C4-2B (cell line): ENCODE measurements at regions not wholly inside any gene's neighbourhood (a gene's known extent, or its start where the extent isn't known, plus 50 kb on each side); places are given as distances from the start of the nearest gene placed in this dataset.
"Not testable (repeated sequence)": the region's sequence is repeated elsewhere in the genome, so short reads cannot be mapped to it uniquely, and the experiment has no call there.

Experiments
- H3K27ac ChIP-seq: fragments of 450-650 bp; 2 replicates; pipeline ENCODE4 v1.5.1; 2017
- ZFX ChIP-seq: fragments of 450-650 bp; IDR thresholded peaks from 2 replicates; pipeline ENCODE4 v1.6.1; 2017
- TF ChIP-seq, protein P1 (sequence below): fragments of 450-650 bp; conservative IDR thresholded peaks from 2 replicates; pipeline ENCODE4 v1.5.1; 2017; ENCODE audit warnings: mild to moderate bottlenecking

DNA sequence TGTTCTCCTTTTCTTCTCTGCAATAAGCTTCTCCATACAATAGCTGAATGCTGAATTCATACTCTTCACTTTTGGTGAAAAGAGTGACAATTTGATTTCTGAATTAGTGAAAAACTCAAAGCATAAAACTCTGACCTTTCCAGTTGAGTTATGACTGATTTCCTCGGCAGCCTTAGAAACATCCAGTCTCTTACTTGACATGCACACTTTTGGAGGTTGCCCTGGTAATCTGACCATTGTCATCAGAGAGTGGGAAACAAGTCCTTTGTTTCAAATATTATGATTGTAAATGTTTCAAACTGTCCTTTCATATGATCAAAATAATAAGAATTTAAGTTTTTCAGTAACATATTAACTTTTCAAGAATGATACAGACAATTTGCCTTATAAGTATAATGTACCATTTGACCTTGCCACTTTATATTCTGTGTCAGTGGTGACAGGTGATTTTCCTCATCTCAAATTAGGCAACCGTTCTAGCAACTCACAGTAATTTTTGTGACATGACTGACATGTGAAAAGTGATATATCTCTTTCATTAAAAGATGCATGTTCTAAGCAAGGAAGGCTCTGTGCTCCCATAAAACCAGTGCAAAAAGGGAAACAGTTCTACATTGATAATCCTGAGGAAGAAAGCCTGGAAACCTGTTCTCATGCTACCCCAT is 507.6 kb upstream of the ROBO2 start:
- H3K27ac ChIP-seq, result no peak overlapping the region
- TF ChIP-seq ZFX, result no peak
- TF ChIP-seq, protein P1, sequence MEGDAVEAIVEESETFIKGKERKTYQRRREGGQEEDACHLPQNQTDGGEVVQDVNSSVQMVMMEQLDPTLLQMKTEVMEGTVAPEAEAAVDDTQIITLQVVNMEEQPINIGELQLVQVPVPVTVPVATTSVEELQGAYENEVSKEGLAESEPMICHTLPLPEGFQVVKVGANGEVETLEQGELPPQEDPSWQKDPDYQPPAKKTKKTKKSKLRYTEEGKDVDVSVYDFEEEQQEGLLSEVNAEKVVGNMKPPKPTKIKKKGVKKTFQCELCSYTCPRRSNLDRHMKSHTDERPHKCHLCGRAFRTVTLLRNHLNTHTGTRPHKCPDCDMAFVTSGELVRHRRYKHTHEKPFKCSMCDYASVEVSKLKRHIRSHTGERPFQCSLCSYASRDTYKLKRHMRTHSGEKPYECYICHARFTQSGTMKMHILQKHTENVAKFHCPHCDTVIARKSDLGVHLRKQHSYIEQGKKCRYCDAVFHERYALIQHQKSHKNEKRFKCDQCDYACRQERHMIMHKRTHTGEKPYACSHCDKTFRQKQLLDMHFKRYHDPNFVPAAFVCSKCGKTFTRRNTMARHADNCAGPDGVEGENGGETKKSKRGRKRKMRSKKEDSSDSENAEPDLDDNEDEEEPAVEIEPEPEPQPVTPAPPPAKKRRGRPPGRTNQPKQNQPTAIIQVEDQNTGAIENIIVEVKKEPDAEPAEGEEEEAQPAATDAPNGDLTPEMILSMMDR, result no peak

DNA sequence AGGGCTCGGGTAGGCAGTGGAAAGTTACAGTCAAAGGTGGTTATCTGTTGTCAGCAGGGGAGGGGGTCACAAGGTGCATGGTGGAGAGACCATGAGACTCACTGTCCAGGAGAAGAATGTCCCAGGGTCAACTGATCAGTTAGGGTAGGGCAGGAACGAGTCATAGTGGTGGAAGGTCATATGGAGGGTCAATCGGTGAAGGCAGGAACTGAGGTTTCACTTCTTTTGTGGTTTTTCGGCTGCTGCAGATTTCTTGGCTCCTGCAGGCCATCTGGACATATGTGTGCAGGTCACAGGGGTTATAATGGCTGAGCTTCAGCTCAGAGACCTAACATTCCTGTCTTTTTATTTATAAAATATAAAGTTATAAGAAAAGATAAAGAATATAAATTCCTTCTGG is 506.2 kb upstream of the ROBO2 start:
- not testable (repeated sequence) for H3K27ac ChIP-seq

DNA sequence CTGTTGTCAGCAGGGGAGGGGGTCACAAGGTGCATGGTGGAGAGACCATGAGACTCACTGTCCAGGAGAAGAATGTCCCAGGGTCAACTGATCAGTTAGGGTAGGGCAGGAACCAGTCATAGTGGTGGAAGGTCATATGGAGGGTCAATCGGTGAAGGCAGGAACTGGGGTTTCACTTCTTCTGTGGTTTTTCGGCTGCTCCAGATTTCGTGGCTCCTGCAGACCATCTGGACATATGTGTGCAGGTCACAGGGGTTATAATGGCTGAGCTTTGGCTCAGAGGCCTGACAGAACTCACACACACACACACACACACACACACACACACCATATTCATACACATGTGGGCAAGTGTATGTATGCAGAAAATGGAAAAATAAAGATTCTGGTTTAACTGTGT is 502.0 kb upstream of the ROBO2 start:
- H3K27ac ChIP-seq, result not testable (repeated sequence)

DNA sequence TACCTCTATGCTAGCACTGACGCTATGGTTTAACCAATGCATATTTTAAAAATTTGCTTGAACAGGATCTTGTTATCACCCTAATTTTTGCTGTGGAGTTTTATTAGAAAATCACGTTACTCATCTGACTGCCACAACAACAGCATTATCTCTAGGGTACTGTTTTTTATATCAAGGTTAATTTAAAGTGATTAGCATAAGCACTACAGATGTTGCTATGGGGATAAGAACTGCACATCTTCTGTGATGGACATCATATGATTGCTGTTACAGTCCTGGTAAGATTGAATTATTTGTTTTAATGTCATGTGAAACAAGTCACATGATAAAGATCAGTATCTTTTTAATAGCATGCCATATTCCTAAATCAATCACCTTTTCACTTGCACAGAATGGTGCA is 492.2 kb upstream of the ROBO2 start:
- TF ChIP-seq ZFX, result no peak
- TF ChIP-seq, protein P1, result no peak

DNA sequence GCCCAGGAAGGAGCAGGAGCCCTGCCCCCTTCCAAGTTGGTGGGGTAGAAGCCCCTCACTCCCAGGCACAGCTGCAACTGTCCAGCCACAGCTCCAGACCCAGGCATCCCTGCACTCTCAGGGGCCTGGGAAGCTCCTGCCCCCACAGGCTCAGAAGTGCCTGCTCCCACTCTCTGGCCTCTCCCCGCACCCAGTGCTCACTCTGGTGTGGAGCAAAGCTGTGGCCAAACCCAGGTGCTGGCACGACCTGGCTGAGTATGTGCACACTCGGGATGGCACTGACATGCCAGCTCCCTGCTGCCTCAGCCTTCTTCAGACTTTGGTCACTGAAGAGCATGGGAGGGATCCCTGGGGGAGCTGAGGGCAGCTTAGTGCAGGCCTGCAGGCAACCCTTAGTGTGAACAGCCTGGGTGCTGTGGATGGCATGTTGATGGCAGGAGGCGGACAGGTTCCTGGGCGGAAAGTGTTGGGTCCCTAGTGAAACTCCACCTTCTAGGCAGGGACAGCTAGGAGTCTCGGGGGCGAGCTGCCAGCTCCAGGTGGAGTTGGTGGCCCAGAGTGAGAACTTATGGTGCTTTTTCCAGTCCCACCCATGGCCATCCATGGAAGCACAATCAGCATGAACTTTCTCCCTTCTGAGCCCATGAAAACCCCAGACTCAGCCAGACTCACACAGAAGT is 489.2 kb upstream of the ROBO2 start:
- H3K27ac ChIP-seq, result no peak overlapping the region
- TF ChIP-seq, protein P1, result no peak
- no peak for TF ChIP-seq ZFX

More for the DNA sequence above, 492.2 kb upstream of the ROBO2 start:
- H3K27ac ChIP-seq, result no peak overlapping the region

DNA sequence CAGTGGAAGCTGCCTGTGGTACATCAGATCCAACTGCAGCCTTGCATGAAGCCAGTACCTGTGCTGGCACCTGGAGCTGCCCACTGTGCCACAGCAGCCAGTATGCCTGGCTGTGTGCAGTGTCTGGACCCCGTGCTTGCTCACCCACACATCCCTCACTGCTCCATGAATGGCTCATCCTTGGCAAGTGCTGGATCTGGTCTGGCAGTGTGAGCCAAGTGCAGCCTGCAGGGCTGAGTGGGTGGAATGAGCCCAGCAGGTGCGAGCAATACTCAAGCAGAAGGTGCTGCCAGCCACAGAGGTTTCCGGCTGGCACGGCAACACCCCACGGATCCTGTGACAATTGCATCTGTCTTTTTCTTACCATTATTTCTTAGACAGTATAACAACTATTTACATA is 488.2 kb upstream of the ROBO2 start:
- TF ChIP-seq ZFX, result no peak
- TF ChIP-seq, protein P1, result no peak
- H3K27ac ChIP-seq, result no peak overlapping the region

DNA sequence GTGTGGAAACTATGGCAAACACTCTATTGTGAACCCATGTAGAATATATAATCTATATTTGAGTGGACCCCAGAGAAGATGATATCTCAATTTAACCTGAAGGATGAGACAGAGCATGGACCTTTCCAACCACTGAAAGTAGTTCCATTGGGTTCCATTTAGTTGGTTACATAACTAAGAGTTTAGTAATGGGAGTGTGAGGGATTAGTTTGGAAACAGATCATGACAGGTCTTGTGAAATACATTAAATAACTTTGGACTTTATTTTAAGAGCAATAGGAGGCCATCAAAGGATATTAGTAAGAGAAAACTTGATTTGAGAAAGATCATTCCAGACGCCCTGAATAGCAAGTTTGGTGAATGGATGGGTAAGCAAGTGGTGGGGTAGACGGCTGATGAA is 487.2 kb upstream of the ROBO2 start:
- no peak for TF ChIP-seq ZFX
- TF ChIP-seq, protein P1, result no peak
- H3K27ac ChIP-seq, result no peak overlapping the region

DNA sequence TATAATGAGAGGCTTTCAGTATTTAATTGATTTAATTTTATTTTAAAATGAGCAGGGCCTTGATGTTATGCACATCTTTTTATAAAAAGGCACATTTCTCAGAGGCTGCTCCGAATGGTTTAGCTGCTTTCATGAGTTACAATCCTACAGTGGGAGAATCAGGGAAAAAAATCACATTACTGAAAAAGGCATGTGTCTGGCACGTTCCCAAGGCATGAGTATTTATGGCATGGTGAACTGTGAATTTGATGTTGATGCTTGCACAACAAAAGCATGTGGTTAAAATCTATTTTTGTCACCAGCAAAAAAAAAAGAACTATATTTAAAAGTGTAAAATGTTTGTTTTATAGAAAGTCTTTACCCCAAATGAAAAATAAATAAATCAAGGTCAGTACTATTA is 485.2 kb upstream of the ROBO2 start:
- H3K27ac ChIP-seq, result no peak overlapping the region
- TF ChIP-seq ZFX, result no peak
- TF ChIP-seq, protein P1, result no peak
